IMR-90 (cell line): ENCODE measurements at regions not wholly inside any gene's neighbourhood (a gene's known extent, or its start where the extent isn't known, plus 50 kb on each side); places are given as distances from the start of the nearest gene placed in this dataset.

Source experiments
- ATAC-seq: fragments of 200-7000 bp; cut with Tn5 transposase; 2 replicates; pipeline ENCODE4 v1.9.1; 2020; ENCODE audit warnings: low read depth, mild to moderate bottlenecking, moderate library complexity
- BruUV-seq: library from RNA; stranded (reverse); fragments of 400-500 nt; replicated peaks from 2 replicates; lab custom pipeline; 2021; lab: Mats Ljungman, UMichigan
- CTCF ChIA-PET: fragments of 300-600 bp; formaldehyde crosslinking; extraction: SDS; loops from one replicate; lab custom pipeline; 2021; ENCODE audit warnings: antibody characterized with exemption; lab: Yijun Ruan, JAX
- POLR2A ChIA-PET: fragments of 300-600 bp; sonication (Branson Sonifier 250); formaldehyde crosslinking; loops from one replicate; lab custom pipeline; 2022; ENCODE audit warnings: antibody characterized with exemption; ENCODE audit not compliant: unreplicated experiment; lab: Charles Lee
- DNase-seq: peaks from one replicate; pipeline ENCODE4 v3.0.0; 2013
- H2AFZ ChIP-seq: replicated peaks from 2 replicates; pipeline ENCODE3; 2013; ENCODE audit warnings: low read length, mild to moderate bottlenecking; ENCODE audit not compliant: poor library complexity
- H2AK5ac ChIP-seq: 2 replicates; pipeline ENCODE4 v1.6.1; 2013; ENCODE audit warnings: low read depth, low read length, inconsistent platforms
- H2AK9ac ChIP-seq: replicated peaks from 2 replicates; pipeline ENCODE3; 2013; ENCODE audit warnings: mild to moderate bottlenecking, low read depth, low read length, moderate library complexity; ENCODE audit not compliant: poor library complexity
- H2BK120ac ChIP-seq: 2 replicates; pipeline ENCODE4 v1.6.1; 2013; ENCODE audit warnings: low read depth, low read length, inconsistent platforms
- H2BK15ac ChIP-seq: 3 replicates; pipeline ENCODE4 v1.6.1; 2013; ENCODE audit warnings: low read depth, low read length, inconsistent platforms
- H2BK20ac ChIP-seq: 2 replicates; pipeline ENCODE4 v1.6.1; 2013; ENCODE audit warnings: low read depth, mild to moderate bottlenecking, inconsistent platforms, low read length, moderate library complexity
- H2BK5ac ChIP-seq: 2 replicates; pipeline ENCODE4 v1.6.1; 2013; ENCODE audit warnings: mild to moderate bottlenecking, low read depth, low read length, inconsistent platforms; ENCODE audit not compliant: poor library complexity, severe bottlenecking
- H3K14ac ChIP-seq: replicated peaks from 2 replicates; pipeline ENCODE4 v1.6.1; 2013; ENCODE audit warnings: low read depth, low read length, inconsistent platforms
- H3K18ac ChIP-seq: 2 replicates; pipeline ENCODE4 v1.6.1; 2013; ENCODE audit warnings: low read depth, low read length, control low read depth
- H3K23ac ChIP-seq: 2 replicates; pipeline ENCODE4 v1.6.1; 2013; ENCODE audit warnings: low read depth, low read length, inconsistent platforms
- H3K27ac ChIP-seq: 2 replicates; pipeline ENCODE4 v1.5.1; 2013; ENCODE audit warnings: mild to moderate bottlenecking, control low read depth, low read length; ENCODE audit not compliant: insufficient read depth
- H3K27me3 ChIP-seq: 2 replicates; pipeline ENCODE4 v1.6.1; 2013; ENCODE audit warnings: low read length; ENCODE audit not compliant: control insufficient read depth, insufficient read depth
- H3K36me3 ChIP-seq: 2 replicates; pipeline ENCODE4 v1.6.1; 2013; ENCODE audit warnings: low read length, mixed read lengths; ENCODE audit not compliant: control insufficient read depth, insufficient read depth
- H3K4ac ChIP-seq: 2 replicates; pipeline ENCODE4 v1.6.1; 2013; ENCODE audit warnings: low read depth, low read length, inconsistent platforms
- H3K4me1 ChIP-seq: 2 replicates; pipeline ENCODE4 v1.6.1; 2013; ENCODE audit warnings: low read length, mixed read lengths; ENCODE audit not compliant: control insufficient read depth, insufficient read depth
- H3K4me2 ChIP-seq: 2 replicates; pipeline ENCODE4 v1.6.1; 2013; ENCODE audit warnings: low read depth, mild to moderate bottlenecking, control low read depth, low read length, moderate library complexity
- H3K4me3 ChIP-seq: 2 replicates; pipeline ENCODE4 v1.5.1; 2013; ENCODE audit warnings: low read depth, mild to moderate bottlenecking, control low read depth, low read length, moderate library complexity; ENCODE audit not compliant: insufficient read depth
- H3K56ac ChIP-seq: 2 replicates; pipeline ENCODE4 v1.6.1; 2013; ENCODE audit warnings: low read length, inconsistent platforms; ENCODE audit not compliant: insufficient read depth; ENCODE audit errors: extremely low read depth
- H3K79me1 ChIP-seq, 2 experiments: 2 replicates each; pipeline ENCODE4 v1.6.1; 2013; ENCODE audit warnings: low read length in 2 of 2, inconsistent platforms in 1 of 2, low read depth in 1 of 2
- H3K9ac ChIP-seq: 2 replicates; pipeline ENCODE4 v1.6.1; 2013; ENCODE audit warnings: low read depth, low read length, control low read depth
- H3K9me1 ChIP-seq: 2 replicates; pipeline ENCODE4 v1.6.1; 2013; ENCODE audit warnings: low read length, inconsistent platforms; ENCODE audit not compliant: insufficient read depth
- H3K9me3 ChIP-seq: 2 replicates; pipeline ENCODE4 v1.6.1; 2013; ENCODE audit warnings: low read length; ENCODE audit not compliant: control insufficient read depth, insufficient read depth
- H4K20me1 ChIP-seq: 2 replicates; pipeline ENCODE4 v1.6.1; 2013; ENCODE audit warnings: low read length, inconsistent platforms; ENCODE audit not compliant: insufficient read depth
- H4K5ac ChIP-seq: 2 replicates; pipeline ENCODE4 v1.6.1; 2013; ENCODE audit warnings: mild to moderate bottlenecking, low read depth, low read length, control low read depth
- H4K8ac ChIP-seq, 2 experiments: 2 replicates each; pipeline ENCODE4 v1.6.1; 2013; ENCODE audit warnings: low read depth in 2 of 2, low read length in 2 of 2, control low read depth in 1 of 2, inconsistent platforms in 1 of 2
- H4K91ac ChIP-seq: 2 replicates; pipeline ENCODE4 v1.6.1; 2013; ENCODE audit warnings: low read depth, low read length, inconsistent platforms; ENCODE audit not compliant: insufficient read depth
- BHLHE40 ChIP-seq: fragments of 150-350 bp; IDR thresholded peaks from 2 replicates; pipeline ENCODE4 v1.6.1; 2016; ENCODE audit warnings: mild to moderate bottlenecking, low read depth, low read length
- CEBPB ChIP-seq: IDR thresholded peaks from 2 replicates; pipeline ENCODE4 v1.6.1; 2012; ENCODE audit warnings: low read depth, low read length, improper control_type of control experiment
- CHD1 ChIP-seq: IDR thresholded peaks from 2 replicates; pipeline ENCODE4 v1.6.1; 2012; ENCODE audit warnings: low read depth, low read length, improper control_type of control experiment
- MAZ ChIP-seq: IDR thresholded peaks from 2 replicates; pipeline ENCODE4 v1.6.1; 2012; ENCODE audit warnings: low read depth, mild to moderate bottlenecking, low read length, improper control_type of control experiment, moderate library complexity, borderline replicate concordance
- MXI1 ChIP-seq: IDR thresholded peaks from 2 replicates; pipeline ENCODE4 v1.6.1; 2012; ENCODE audit warnings: low read depth, mild to moderate bottlenecking, low read length, moderate library complexity, borderline replicate concordance
- RAD21 ChIP-seq: IDR thresholded peaks from 2 replicates; pipeline ENCODE4 v1.6.1; 2012; ENCODE audit warnings: low read length, improper control_type of control experiment
- RCOR1 ChIP-seq: IDR thresholded peaks from 2 replicates; pipeline ENCODE4 v1.6.1; 2012; ENCODE audit warnings: mild to moderate bottlenecking, low read length, improper control_type of control experiment; ENCODE audit not compliant: insufficient replicate concordance
- RFX5 ChIP-seq: IDR thresholded peaks from 2 replicates; pipeline ENCODE4 v1.8.0; 2012; ENCODE audit warnings: low read depth, mild to moderate bottlenecking, low read length, moderate library complexity
- SMC3 ChIP-seq: fragments of 150-350 bp; IDR thresholded peaks from 2 replicates; pipeline ENCODE4 v1.6.1; 2016; ENCODE audit warnings: low read depth, mild to moderate bottlenecking, antibody characterized with exemption, low read length, moderate library complexity
- WGBS, 2 experiments: methylation state at CpG; one replicate each; pipeline versions ENCODE4 v1.1.5 to v1.1.7; 2013; ENCODE audit warnings: missing lambda C conversion rate in 2 of 2; ENCODE audit not compliant: insufficient read length in 1 of 2; ENCODE audit errors: extremely low coverage in 2 of 2; 5-methylcytosine and 5-hydroxymethylcytosine counted together
- dilution Hi-C: fragments of 300-500 bp; cut with HindIII; formaldehyde crosslinking; loops from one replicate; pipeline ENCODE4 v1.14.3; 2018; ENCODE audit warnings: low sequenced_read_pairs; ENCODE audit not compliant: unreplicated experiment
- in situ Hi-C: fragments of 300-500 bp; cut with MboI; formaldehyde crosslinking; loops from 3 replicates; pipeline ENCODE4 v1.14.3; 2019; ENCODE audit warnings: low sequenced_read_pairs, inconsistent platforms, mixed read lengths
- intact Hi-C: fragments of 100-400 bp; cut with micrococcal nuclease; formaldehyde crosslinking; loops from 2 replicates; pipeline ENCODE4 v1.10.0; 2022
- TF ChIP-seq, protein P1 (sequence below): fragments of 150-350 bp; IDR thresholded peaks from 2 replicates; pipeline ENCODE4 v1.6.1; 2016; ENCODE audit warnings: low read depth, mild to moderate bottlenecking, low read length, moderate library complexity, borderline replicate concordance
- TF ChIP-seq, protein P2 (sequence below): fragments of 150-350 bp; IDR thresholded peaks from 2 replicates; pipeline ENCODE4 v1.6.1; 2017; ENCODE audit warnings: mild to moderate bottlenecking, antibody characterized with exemption, low read length, low read depth
- TF ChIP-seq, protein P3 (sequence below): conservative IDR thresholded peaks from 2 replicates; pipeline ENCODE4 v1.5.1; 2012; ENCODE audit warnings: mild to moderate bottlenecking, low read depth, low read length, improper control_type of control experiment

DNA sequence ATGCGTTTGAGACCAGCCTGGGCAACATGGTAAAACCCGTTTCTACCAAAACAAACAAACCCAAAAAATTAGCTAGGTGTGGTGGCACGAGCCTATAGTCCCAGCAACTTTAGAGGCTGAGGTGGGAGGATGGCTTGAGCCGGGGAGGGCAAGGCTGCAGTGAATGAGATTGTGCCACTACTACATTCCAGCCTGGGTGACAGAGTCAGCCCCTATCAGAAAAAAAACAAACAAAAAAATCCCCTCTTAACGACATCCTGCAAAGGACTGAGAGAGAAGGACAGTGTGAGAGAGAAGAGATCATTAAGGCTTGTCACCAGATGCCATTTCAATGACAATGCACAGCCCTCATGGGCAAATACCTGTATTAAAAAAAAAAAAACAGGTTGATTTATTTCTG lies 266.7 kb upstream of the ATP10A start:
- dilution Hi-C loops (no loop called here), in situ Hi-C loops (no loop called here), intact Hi-C loops (no loop called here)
- peaks cover 2% of the 10 kb centered on the region; the same call in 1 of the 2 replicates for H3K9me3 ChIP-seq
- H2BK120ac ChIP-seq: no peak overlapping the region
- H3K23ac ChIP-seq: no peak overlapping the region
- H2BK15ac ChIP-seq: no peak overlapping the region
- TF ChIP-seq RAD21 (no peak), RCOR1 (no peak), CEBPB (no peak), MXI1 (no peak), SMC3 (no peak), MAZ (no peak), CHD1 (no peak), BHLHE40 (no peak), RFX5 (no peak)
- TF ChIP-seq, protein P1, sequence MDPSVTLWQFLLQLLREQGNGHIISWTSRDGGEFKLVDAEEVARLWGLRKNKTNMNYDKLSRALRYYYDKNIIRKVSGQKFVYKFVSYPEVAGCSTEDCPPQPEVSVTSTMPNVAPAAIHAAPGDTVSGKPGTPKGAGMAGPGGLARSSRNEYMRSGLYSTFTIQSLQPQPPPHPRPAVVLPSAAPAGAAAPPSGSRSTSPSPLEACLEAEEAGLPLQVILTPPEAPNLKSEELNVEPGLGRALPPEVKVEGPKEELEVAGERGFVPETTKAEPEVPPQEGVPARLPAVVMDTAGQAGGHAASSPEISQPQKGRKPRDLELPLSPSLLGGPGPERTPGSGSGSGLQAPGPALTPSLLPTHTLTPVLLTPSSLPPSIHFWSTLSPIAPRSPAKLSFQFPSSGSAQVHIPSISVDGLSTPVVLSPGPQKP: no peak
- TF ChIP-seq, protein P2, sequence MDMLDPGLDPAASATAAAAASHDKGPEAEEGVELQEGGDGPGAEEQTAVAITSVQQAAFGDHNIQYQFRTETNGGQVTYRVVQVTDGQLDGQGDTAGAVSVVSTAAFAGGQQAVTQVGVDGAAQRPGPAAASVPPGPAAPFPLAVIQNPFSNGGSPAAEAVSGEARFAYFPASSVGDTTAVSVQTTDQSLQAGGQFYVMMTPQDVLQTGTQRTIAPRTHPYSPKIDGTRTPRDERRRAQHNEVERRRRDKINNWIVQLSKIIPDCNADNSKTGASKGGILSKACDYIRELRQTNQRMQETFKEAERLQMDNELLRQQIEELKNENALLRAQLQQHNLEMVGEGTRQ: no peak
- TF ChIP-seq, protein P3, sequence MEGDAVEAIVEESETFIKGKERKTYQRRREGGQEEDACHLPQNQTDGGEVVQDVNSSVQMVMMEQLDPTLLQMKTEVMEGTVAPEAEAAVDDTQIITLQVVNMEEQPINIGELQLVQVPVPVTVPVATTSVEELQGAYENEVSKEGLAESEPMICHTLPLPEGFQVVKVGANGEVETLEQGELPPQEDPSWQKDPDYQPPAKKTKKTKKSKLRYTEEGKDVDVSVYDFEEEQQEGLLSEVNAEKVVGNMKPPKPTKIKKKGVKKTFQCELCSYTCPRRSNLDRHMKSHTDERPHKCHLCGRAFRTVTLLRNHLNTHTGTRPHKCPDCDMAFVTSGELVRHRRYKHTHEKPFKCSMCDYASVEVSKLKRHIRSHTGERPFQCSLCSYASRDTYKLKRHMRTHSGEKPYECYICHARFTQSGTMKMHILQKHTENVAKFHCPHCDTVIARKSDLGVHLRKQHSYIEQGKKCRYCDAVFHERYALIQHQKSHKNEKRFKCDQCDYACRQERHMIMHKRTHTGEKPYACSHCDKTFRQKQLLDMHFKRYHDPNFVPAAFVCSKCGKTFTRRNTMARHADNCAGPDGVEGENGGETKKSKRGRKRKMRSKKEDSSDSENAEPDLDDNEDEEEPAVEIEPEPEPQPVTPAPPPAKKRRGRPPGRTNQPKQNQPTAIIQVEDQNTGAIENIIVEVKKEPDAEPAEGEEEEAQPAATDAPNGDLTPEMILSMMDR: no peak
- no peak overlapping the region for H3K4me3 ChIP-seq
- DNase-seq (no peak), ATAC-seq (no peak)
- H4K20me1 ChIP-seq: no peaks in the 10 kb centered on the region
- H2AFZ ChIP-seq: no peak overlapping the region
- no peak overlapping the region for H3K14ac ChIP-seq
- no peak overlapping the region for H3K56ac ChIP-seq
- H2BK20ac ChIP-seq: no peak overlapping the region
- H3K4ac ChIP-seq: no peak overlapping the region
- no peaks in the 10 kb centered on the region for H3K9me1 ChIP-seq
- no TSS peak for BruUV-seq
- no peak overlapping the region for H3K27ac ChIP-seq
- H4K8ac ChIP-seq: no peak overlapping the region
- no peak overlapping the region for H3K4me2 ChIP-seq
- no peak overlapping the region for H4K5ac ChIP-seq
- H3K4me1 ChIP-seq: no peaks in the 10 kb centered on the region
- no peaks in the 10 kb centered on the region for H3K36me3 ChIP-seq
- ChIA-PET CTCF (no interaction called here), POLR2A (interaction anchor here (0.5 kb wide), 1 partner anchor 40 kb away, joined by 3 read pairs; no protein-coding TSS in a partner anchor)
- no peak overlapping the region for H3K18ac ChIP-seq
- no peak overlapping the region for H3K9ac ChIP-seq
- no peak overlapping the region for H2BK5ac ChIP-seq
- WGBS, 2 experiments: no CpG with 5 or more reads among the region's 5 CpGs
- H3K79me1 ChIP-seq: no peaks in the 10 kb centered on the region
- no peaks in the 10 kb centered on the region; the same call in 1 of the 2 replicates for H3K27me3 ChIP-seq
- no peak overlapping the region for H2AK9ac ChIP-seq
- no peak overlapping the region for H2AK5ac ChIP-seq
- no peak overlapping the region for H4K91ac ChIP-seq
